GM04504 (cell line): ENCODE measurements at regions not wholly inside any gene's neighbourhood (a gene's known extent, or its start where the extent isn't known, plus 50 kb on each side); places are given as distances from the start of the nearest gene placed in this dataset.

Source experiments
- DNase-seq: peaks from one replicate; pipeline ENCODE4 v3.0.0-alpha.2; 2012; ENCODE audit warnings: low read depth

DNA sequence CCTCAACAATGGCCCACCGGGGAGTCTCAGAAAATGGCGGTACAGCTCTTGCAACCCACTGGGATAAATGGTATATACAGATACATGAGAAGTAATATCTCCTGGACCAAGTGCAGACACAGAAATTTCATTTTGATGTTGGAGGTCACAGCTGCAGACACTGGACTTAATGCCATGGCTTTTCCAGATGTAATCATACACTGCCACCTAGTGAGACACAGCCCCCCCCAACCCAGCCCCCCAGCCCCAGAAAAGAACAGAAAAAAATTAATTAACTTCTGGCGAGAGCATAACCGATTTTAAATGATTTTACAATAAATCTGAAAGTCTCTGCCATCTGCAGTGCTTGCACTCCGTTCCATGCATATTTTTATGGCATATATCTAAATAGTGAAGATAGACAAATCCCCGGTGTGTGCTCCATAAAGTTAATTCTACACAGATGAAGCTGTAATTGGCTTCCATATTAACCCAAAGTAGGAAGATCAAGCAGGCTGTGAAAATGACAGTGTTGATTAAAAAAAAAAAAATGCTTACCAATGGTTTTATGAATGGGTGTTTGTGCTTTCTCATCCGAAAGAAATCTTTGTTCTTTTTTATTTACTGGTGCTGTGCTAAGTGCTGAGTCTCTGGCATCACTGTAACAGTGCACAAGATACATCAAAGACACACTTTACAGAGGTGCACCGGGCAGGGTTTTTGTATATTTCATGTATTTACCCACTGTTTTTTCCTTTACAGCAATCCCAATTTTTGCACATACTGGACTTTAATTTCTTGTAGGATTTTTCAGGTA, 804.1 kb downstream of the TFAP2A start:
- DNase-seq, result no peak

DNA sequence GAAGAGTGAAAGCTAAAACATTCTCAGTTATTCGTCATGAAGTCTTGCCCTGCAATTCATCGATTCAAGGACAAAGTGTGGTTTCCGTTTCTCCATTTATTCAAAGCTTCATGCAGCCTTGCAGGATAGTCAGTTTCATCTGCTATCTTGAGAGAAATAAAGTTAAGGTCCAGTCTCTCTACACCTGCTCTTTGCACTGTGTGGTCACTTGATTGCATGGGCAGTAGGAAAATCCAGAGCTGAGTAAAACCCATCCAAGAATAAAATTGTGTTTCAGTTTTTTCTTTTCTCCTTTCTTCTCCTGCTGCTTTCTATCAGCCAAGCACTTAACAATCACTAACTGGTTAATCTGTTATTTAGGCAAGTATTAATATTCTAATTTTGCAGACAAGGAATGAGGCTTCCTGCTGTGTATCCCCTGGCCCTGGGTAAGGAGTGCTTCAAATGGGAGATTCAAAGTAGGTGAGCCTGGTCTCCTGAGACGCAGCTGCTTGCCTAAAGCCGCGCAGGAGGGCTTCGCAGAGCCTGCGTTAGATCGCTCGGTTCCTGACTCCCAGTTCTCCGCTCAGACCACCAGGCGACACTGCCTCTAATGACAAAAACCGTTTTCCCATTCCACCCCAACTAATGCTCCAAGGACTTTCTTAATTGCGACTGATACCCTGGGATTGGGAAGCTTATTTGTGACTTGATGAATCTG, 808.3 kb downstream of the TFAP2A start:
- DNase-seq, result no peak

DNA sequence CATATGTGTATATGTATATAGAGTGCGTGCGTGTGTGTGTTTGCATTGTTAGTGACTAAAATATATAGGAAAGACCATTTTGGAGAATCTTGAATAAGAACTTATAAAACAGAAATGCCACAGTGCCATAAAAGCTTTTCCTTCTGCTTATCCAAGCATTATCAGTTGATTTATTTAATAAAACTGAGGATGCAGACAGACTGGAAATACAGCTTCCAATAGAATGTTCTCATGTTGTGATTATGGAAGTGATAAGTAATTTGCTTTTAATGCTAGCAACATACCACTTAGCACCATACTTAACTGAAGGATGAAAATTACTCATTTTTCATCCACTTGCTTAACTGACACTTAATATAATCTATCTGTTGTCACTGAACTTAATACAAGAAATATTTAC, 820.1 kb downstream of the TFAP2A start:
- DNase-seq, result no peak

DNA sequence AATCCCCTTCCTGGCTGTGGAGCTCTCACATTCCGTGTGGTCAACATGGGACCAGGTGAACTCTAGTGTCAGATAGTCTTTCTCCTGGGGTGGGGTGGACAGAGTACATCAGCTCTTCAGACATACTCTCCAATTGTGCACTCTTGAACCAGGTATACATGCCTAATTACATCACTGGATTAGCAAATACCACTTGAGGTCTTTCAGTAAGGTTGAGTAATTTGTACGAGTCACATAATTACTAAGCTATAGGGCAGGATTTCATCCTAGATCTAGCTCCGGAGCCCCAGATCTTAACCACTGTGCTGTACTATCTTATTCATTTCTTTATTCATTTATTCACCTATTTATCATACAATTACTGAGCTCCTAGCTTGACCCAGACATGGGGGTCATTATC, 821.3 kb downstream of the TFAP2A start:
- DNase-seq, result no peak

DNA sequence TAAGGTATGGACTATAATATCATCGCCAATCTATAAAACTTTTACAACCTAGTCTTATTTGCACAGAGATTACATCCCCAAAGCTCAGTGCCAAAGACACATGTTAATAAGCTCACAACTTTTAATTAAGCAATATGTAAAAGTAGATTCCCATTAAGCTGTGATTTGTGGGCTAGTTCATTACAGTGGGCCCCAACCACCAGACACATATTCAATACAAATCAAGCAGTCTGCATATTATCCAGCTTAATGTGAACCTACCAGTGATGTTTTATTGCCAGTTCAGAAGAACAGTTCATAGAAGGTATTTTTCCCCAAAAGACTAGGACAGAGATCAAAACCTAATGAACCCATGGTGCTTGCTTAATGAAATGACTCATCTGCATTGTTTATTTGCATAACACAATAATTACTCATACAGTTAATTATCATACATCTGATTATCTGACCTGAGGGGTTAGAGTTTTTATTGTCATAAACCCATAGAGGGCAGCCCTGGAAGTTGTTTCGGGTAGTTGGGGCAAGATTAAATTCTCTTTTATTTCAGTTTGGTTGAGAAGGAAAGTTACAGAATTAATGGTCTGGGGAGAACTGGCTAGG, 831.0 kb downstream of the TFAP2A start:
- no peak for DNase-seq

DNA sequence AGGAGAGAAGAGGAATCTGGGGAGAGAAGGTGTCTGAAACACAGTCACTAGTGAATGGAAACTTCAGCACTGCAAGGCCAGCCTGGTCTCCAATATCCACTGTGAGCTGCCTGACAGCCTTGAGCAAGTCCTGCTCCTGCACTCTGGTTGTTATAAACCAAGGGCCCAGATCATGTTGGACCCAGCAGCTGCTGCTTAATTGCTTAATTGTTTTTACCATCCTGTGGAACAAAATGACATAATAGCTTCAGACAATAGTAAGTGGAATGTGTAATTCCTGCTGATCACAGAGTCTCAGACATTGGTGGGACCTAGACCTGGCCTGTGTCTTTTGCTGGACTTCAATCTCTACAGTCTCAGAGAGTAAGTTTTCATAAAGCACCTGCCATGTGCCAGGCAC, 833.7 kb downstream of the TFAP2A start:
- no peak for DNase-seq

DNA sequence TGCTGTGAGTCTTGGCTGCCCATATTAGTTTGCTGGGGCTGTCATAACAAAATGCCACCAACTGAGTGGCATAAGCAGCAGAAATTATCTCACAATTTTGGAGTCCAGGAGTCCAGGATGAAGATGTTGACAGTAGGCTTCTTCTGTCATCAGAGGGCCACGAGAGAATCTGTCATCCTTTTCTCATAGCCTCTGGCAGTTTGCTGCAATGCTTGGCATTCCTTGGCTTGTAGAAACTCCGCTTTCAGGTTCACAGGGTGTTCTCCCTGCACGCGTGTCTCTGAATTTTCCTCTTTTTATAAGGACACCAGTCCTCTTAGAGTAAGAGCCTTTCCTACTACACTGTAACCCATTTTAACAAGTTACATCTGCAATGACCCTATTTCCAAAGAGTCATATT, 838.4 kb downstream of the TFAP2A start:
- DNase-seq, result no peak

DNA sequence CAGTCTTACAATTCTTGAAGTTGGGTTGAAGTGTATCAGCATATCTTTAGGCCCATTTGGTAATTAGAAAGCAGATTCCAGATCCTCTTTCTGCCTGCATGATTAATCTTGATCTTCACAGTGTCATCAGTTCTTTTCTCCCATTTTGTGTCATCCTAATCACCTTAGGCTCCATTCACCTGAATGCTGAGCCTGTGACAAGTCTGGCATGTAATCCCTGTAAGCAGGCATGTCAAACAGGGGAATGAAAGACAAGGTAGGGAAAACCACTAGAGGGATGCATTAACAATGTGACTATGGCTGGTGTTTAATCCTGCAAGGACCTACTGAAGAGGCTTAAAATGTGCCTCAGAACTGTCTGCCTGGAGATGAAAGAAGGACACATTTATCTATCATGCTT, 848.8 kb downstream of the TFAP2A start:
- DNase-seq, result no peak

DNA sequence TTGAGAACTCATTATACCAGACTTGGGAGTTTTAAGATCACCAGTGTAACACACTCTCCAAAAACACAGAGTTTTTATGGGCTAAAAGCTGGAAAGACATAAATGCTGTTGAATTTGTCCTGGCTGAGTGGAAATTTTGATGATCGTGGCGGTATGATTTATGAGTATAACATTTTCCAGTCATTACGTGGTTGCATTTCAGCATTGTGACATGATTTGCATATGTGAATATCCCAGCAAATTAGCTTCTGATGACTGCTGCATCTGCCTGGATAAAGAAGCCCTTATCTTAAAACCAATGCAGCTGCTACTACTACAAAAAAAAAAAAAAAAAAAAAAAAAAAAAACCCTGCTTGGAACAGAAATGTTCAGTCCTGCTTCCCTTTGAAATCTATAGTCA, 850.9 kb downstream of the TFAP2A start:
- peak; percentile 84 for DNase-seq

DNA sequence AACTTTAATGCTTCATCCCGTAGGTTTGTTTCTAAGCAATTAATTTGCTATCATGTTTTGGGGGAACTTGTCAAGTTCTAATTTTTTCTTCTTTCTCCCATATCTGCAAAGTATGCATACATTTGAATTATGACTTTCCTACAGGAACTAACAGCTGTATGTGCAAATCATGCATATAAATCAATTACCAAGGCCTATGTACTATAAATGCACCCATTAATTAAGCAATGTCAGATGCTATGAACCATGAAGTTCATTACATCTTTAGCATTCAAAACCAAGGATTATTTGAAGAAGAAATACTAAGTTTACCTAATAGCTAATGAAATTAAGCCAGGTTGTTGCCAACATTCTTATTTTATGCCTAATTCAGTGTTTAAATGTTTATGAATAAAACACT, 851.3 kb downstream of the TFAP2A start:
- DNase-seq, result no peak

DNA sequence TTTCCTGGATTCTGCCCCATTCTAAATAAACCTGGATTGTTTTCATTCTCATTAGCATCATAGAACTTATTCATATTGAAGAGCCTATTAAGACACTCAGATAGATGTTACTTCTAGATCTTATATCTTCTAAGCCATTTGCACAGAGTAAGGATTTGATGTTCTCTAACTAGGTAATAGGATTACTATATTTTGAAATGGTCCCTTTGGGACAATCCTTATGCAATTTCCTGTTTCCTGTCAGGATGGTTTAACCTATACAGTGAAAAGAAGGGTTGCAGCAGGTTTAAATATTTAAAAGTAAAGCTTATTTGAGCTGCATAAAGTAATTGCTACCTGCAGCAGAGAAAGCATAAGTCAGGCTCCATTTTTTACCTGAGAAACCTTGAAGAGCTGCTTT, 860.1 kb downstream of the TFAP2A start:
- no peak for DNase-seq

DNA sequence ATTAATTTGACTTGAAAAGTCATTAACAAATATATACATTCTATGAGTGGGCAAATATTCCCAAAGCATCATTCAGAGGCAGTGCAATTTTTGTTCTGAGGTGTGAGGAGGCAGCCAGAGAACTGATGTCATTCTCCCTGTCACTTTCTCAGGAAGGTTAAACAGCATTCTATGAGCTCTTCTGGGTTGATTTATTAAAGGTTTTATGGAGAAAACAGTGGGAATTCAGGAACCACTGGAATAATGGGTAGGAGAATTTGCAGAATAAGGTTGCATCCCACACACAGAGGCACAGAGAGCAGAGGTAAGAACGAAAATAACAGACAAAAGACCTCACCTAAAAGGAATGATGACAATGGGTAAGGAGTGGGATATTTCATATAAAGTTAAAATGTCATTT, 860.6 kb downstream of the TFAP2A start:
- no peak for DNase-seq

DNA sequence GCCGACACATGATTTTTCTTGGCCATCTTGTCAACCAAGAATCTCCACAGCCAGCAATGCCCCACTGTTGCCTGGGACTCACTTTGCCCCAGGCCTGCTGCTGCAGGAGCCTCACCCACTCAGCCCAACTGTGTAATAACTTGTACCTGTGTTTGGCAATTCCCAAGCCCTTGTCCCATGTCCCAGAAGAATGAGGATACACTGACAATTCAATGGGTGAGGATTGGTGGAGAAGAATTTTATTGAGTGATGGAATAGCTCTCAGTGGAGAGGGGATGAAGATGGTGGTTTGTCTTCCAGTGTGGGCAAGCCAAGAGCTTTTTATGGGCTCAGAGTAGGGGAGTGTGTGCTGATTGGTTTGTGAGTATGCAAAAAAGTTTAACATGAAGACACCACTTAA, 861.9 kb downstream of the TFAP2A start:
- no peak for DNase-seq

DNA sequence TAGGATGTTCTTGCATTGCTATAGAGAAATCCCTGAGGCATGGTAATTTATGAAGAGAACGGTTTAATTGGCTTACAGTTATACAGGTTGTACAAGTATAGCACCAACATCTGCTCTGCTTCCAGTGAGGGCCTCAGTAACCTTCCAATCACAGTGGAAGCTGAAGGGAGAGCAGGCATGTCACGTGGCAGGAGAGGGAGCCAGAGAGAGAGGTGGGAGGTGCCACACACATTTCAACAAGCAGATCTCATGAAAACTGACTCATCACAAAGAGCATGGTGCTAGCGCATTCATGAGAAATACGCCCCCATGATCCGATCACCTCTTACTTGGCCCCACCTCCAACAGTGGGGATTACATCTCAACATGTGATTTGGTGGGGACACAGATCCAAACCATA, 871.2 kb downstream of the TFAP2A start:
- DNase-seq, result no peak

DNA sequence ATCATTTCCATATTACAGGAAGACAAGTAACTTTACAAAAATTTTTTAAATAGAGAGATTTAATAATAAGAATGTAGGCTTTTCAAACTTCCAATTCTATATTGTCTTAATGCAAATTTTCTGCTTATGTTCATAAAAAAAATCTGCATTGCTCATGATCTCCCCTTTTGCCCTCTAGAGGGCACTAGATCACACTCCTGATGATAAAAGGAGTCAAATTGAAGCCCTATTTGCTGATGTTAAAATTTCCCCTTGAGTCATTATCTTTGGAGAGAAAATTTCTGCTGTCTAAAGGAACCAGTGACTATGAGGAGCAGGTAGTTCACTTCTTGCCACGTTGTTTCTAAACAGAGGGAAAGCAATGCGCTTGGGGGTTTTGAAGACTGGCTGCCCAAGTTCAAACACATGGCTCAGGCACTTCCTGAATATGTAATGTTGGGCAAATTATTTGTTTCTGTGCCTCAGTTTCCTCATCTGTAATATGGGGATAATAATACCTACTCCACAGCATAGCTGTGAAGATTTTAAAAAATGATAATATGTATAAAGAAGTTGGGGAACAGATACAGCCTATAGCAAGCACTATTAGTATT, 874.2 kb downstream of the TFAP2A start:
- peak; percentile 23 for DNase-seq

DNA sequence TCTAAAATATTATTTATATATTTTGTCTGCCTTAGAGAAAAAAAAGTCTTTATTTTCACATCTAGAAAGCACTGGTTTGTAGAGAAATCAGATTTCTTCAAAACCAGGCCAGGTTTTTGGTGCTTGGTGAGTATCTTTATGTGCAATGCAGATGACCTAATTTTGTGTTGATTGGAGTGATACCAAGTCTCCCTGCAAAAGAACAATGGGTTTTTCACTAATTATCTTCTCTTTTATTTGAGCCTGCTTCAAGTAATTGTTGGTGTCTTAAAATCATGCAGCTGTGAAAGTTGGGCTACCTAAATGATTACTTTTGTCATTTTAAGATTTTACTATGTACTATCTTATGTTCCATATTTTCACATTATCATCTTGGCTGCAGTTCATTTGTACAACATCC, 874.7 kb downstream of the TFAP2A start:
- no peak for DNase-seq

DNA sequence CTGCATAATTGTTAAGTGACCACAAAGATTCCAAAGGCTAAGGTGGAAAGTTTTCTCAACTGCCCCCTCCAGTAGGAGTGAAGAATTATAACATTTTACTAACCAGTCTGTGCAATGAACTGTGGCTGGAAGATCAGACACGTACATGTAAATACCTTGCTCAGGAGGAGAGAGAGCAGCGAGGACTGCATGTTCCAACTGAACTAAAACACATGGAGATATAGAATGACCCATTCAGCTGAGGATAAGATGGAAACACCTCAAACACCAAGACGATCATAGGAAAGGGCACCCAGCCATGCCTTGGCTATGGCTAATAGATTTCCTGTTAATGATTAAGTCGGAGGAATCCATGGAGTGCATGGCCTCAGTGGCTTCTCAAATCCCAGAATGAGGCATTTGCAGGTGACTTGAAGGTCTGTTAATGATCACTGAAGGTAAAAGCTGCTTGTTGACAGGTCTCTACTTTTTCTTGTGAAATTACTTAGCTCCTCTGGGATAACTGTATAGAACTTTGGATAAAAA, 875.6 kb downstream of the TFAP2A start:
- DNase-seq, result no peak

DNA sequence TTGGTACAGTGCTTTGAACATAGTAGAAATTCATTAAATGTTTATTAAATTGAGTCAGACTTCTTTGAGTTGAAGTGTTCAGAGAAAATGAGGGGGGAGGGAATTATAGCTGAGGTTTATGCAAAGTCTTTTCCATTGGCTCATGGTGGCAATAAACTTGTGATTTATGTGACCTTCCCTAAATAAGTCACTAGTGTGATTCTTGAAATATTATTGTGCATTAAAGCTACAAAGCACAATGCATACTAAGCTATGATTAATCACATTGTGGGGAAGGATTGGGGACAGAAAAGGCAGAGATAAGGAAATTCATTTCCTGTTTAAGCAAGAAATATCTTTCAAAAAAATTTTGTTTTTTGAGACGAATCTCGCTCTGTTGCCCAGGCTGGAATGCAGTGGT, 877.5 kb downstream of the TFAP2A start:
- DNase-seq, result peak; percentile 68

DNA sequence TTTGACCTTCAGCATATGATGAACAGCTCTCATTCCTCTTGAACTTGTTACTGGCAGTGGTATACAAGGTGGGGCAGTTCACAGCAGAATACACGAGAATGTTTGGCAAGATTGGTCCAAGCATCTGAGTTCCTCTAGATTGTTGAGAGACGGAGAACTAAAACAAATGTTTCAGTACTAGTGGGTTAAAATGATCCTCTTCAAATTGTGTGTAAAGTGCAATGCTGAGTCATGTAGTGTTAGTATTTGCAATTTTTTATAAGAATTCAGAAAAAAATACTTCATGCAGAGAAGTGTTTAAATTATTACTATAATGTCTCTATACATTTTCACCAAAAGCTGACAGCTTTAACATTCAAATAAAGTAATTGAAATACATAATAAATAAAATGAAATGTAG, 879.8 kb downstream of the TFAP2A start:
- DNase-seq, result no peak

DNA sequence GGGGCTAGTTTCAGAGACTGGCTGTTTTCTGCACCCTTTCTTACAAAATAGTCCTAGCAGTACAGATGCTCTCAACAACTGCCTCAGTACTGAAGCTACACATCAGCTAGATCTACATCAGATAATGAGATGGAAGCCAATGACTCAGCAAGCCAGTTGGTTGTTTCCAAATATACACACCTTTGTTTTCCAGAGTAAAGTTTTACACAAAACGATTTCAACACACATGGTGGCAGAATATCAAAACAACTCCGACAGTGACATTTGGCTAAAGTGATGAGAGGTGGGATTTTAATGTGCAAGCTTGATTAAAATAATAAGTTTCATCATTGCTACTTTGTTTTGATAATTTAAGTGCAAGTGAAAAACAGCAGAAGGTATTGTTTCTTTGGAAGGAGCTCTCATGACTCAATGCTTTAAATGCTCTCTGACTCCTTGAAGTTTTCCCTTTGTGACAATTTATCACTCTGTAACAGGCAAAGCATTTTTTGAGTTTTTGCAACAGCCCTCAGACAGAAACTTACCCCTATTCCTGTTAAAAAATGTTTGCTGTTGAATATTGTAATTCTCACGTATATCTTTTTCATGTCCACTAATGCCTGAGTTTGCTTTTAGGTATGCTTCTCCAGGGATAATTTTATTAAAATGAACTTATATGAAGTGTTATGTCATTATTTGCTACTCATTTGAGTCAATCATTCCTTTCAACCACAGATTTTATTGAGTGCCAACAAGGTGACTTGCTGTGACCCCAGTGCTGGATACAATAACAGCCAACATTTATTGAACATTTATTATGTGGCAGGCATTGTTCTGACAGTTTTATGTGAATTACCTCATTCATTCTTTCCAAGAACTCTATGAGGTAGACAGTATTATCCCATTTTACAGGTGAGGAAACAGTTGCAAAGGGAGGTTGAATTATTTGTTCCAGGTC, 882.0 kb downstream of the TFAP2A start:
- DNase-seq, result peak; percentile 20

DNA sequence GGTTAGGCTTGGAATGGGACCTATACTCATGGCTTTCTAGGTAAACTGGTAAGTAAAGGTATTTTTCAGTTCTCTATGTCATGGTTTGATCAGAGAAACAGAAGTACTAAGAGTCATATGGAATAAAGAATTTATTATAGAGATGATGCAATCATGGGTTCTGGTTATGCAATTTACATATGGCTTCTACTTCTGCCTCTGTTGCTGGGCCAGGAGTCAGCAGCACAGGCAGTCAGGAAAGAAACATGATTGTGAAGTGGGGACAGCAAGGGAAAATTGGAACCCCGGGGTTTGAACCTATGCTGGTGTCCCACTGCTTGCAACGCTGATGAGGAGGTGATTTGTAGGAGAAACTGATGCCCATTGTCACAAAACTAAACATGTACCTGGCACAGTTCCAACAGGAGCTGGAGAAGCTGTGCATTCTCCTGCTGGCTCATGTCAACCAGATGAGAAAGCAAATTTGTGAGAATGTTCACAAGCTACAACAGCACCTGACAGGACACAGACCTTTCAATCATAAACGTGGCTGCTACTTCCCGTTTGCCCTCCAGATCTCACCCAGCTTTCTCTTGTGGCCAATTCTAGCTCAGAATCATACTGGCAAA, 887.1 kb downstream of the TFAP2A start:
- DNase-seq, result no peak
